SIG-M5 (cell line): ENCODE measurements at regions not wholly inside any gene's neighbourhood (a gene's known extent, or its start where the extent isn't known, plus 50 kb on each side); places are given as distances from the start of the nearest gene placed in this dataset.

Experiments
- DNase-seq: peaks from one replicate; lab custom pipeline; 2025; lab: John Stamatoyannopoulos, UW

DNA sequence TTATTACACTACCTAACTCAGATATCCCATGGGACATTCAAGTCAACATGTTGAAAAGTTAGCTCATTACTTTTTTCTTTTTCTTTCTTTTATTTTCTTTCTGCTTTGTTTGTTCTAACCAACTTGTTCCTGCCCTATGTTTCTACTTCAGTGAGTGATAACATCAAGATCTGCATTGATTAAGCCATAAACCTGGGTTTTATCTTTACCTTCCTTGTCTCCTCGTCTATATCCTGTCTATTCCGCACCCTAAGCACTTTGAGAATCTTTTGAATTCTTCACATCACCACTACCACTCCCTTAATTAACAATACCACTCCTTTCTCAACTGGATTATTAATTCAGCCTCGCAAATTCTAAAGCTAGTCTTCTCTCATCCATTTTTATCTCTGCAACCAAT is 81.9 kb upstream of the AVPR1A start:
- no peak for DNase-seq

GRCh38 chr12:63228853-63229252 is 77.9 kb upstream of the AVPR1A start:
- no peak for DNase-seq

DNA sequence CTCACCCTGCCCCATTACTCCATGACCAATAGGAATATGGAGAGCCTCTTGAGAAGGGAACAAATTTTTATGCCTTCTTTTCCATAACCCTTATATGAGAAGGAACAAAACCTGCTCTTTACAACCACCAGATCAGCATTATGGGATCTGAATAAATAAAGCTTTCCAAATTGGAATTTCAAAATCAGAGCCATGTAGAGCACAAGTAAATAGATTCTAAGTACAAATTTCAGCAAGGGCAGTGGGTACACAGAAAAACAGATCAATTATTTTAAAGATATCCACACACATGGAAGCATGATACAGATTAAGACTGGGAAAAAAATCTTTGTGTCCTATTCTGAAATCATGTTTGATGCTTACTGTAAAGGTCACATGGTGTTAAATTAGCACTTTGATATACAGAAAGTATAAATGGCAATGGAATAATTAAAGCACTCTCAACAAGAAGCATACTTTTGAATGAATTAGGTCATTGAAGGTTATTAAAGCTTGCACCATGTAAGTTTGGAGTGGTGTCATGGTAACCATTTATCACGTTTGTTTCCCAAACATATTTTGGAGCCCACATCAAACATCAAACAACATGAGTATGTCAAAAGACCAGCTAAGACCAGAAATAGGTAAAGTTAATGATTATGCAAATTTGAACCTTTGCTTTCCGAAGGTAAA is 75.9 kb upstream of the AVPR1A start:
- DNase-seq: no peak

DNA sequence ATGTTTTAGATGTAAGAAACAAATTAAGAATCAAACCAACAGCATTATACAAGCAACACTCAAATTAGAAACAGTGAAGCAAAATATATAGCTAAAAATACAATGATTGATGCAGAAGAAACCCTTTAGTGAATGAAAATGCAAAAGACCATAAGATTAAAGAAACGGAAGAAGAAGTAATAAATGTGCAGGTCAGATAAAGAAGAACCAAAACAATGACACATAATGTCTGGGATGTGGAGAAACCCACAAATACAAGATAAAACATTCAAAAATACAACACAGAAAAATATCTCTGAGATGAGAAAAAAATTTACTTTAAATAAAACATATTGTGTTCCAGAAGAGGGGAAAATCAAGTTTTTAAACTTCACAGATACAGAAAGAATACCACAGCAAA is 73.4 kb upstream of the AVPR1A start:
- DNase-seq: no peak

- no peak for DNase-seq
Observed at GRCh38 chr12:63223128-63223527, 72.1 kb upstream of the AVPR1A start.

GRCh38 chr12:63222582-63222981 is 71.6 kb upstream of the AVPR1A start:
- no peak for DNase-seq

GRCh38 chr12:63220921-63221320 is 69.9 kb upstream of the AVPR1A start:
- DNase-seq: no peak

- DNase-seq: no peak
Observed at GRCh38 chr12:63212316-63212715, 61.3 kb upstream of the AVPR1A start.

DNA sequence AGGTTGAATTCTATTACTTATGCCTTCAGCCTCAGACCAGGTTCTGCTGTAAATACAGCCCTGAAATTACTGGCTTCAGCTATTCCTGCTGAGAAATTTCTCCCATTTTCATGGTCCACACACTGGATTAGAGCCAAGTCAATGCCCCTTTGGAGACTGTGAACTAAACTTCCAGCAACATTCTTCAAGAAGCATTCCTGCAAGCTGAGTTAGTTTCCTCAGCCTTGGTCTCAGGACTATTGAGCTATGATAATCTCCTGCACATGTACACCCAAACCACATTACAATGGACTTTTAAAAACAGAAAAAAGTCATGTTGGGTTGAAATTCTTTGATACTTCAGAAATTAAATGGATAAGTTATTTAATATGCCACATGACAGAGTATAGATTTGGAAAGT is 58.0 kb upstream of the AVPR1A start:
- DNase-seq: no peak

- no peak for DNase-seq
Observed at GRCh38 chr12:63206909-63207308, 55.9 kb upstream of the AVPR1A start.

DNA sequence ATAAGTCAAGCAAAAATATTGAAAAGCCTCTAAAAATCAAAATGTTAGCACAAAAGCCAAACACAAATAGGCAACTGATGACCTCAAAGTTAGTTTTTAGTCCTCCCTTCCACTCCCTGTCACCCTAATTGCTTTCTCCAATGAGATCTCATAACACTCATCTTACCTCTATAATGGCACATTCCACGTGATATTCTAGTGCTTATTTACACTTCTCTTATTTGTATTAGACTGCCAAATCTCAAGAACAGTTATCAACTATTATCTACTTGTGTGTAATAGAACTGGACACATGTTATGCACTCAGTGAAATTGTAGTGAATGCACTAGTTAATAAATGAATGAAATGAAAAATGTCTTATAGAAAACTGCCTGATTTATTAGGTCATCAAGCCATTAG is 55.5 kb upstream of the AVPR1A start:
- no peak for DNase-seq
